ENCODE measurements at regions not wholly inside any gene's neighbourhood (a gene's known extent, or its start where the extent isn't known, plus 50 kb on each side); places are given as distances from the start of the nearest gene placed in this dataset.
"Not testable (repeated sequence)": the region's sequence is repeated elsewhere in the genome, so short reads cannot be mapped to it uniquely, and the experiment has no call there.

GRCh38 chr4:170248029-170248428 is 158.3 kb upstream of the AADAT start:
- no peak for DNase-seq

GRCh38 chr4:170247596-170247995 is 157.8 kb upstream of the AADAT start:
- peak in 1 of 3 experiments; percentile 44 for DNase-seq

DNA sequence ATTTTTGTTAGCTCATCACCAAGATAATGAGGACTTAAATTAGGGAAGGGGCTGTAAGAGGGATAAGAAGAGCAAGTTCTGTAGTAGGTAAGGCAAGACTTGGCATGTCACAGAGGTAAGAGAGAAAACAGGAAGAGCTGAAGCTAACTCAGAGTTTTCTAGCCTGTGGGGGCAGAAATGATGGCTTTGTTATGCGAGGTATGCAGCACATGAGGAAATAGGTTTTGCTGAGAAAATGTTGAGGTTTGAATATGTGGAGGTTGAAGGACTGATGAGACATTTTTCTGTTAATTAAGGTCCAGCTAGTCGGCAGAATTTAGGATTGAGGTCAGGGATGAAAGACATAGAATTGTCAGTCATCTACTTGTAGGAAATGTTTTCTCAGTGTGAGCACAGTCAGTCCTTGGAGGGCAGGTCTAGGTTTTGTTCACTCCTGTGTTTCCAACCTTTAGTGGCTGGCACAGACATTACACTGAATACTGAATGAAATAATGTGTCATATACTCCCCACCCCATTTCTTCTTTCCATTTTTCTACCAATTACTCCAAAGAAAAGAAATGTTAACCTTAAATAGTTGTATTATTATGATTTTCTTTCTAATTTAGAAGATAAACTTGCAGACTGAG is 154.0 kb upstream of the AADAT start:
- no peak for DNase-seq

GRCh38 chr4:170242471-170242870 is 152.7 kb upstream of the AADAT start:
- DNase-seq = peak in 1 of 3 experiments; percentile 9

DNA sequence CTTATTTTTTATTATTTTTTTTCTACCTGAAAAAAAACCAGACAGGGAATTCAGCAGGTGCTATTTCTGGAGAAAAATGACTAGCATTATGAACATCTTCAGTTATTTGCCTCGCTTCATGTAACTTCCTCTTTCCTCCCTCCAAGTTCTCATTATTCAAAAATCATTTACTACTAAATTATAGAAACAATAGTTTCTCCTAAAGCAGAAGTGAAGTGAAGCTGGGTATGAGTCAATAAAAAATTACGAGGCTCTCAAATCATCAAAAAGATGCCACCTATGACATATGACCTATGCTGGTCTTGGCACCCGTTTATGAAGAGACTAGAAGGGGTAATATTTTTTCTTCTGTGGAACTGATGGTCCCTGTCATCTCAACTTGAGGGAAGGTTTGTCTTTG is 145.0 kb upstream of the AADAT start:
- DNase-seq = peak in 1 of 3 experiments; percentile 54

DNA sequence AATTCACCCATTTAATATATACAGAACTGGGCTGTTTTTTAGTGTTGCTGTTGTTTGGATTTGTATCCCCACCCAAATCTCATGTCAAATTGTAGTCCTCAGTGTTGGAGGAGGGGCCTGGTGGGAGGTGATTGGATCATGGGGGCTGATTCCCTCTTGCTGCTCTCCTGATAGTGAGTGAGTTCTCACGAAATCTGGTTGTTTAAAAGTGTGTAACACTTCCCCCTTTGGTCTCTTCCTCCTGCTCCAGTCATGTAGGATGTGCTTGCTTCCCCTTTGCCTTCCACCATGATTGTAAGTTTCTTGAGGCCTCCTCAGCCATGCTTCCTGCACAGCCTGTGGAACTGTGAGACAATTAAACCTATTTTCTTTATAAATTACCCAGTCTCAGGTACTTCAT is 141.6 kb upstream of the AADAT start:
- DNase-seq = no peak

DNA sequence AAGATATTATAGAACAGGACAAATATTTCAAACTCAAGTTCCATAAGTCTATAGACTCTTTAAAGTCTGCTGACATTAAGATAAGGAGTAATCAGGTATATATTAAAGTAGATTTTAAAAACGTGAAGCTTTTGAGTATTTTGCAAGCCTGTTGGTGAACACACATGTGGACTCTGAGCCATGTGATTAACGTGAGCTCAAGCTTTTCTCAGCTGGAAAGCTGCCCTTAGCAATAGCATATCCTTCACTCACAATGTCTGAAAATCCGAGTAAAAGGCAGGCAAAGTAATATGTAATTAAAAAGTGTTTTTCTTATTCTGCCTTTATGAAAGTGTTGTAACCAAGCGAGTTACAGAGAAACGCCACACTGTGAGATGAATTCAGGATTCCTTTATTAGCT is 140.5 kb upstream of the AADAT start:
- DNase-seq = no peak

GRCh38 chr4:170229006-170229405 is 139.2 kb upstream of the AADAT start:
- peak in 1 of 3 experiments; percentile 40 for DNase-seq

GRCh38 chr4:170227928-170228327 is 138.2 kb upstream of the AADAT start:
- peak in 1 of 3 experiments; percentile 10 for DNase-seq

DNA sequence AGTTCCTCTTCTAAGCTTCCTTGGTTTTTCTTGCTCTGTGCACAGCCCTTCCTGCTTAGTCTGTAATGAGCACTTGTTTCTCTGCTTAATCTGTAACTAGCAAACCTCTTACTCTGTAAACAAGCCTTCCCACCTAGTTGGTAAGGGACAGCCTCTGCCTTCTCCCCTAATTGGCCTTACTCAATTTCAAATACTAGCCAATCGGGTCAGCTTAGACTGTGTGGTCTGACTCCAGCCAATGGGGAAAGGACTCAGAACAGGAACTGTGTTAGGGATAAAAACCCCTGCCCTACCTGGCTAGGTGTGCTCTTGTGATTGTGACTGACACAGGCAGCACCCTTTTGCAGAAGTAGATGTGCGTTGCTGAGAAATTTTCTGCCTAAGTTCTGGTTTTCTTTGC is 136.5 kb upstream of the AADAT start:
- peak in 1 of 3 experiments; percentile 11 for DNase-seq

- no peak for DNase-seq
These were observed 125.0 kb upstream of the AADAT start for GRCh38 chr4:170214731-170215130.

DNA sequence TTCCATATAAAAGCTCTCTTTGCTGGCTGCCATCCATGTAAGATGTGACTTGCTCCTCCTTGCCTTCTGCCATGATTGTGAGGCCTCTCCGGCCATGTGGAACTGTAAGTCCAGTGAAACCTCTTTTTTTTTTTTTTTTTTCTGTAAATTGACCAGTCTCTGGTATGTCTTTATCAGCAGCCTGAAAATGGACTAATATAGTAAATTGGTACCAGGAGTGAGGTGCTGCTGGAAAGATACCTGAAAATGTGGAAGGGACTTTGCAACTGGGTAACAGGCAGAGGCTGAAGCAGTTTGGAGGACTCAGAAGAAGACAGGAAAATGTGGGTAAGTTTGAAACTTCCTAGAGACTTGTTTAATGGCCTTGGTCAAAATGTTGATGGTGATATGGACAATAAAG is 124.3 kb upstream of the AADAT start:
- no peak for DNase-seq

GRCh38 chr4:170202721-170203120 is 113.0 kb upstream of the AADAT start:
- no peak for DNase-seq

DNA sequence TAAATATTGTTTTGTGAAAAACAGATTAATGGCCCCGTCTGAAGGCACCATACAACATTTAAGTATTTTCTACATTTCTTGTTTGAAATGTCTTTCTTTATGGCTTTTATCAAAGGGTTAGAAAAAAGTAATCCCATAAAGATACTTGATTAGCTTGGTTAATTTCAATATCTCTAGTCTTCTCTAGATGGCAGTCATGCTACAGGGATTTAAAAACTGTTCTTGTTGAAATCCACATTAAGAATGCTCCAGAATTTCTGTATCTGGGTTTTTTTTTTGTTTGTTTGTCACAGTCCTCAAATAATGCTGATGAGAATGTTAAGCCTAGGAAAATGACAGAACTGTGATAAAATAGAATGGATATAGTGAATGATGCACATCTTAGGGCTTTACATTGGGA is 109.0 kb upstream of the AADAT start:
- DNase-seq = peak in 1 of 3 experiments; percentile 54

GRCh38 chr4:170194794-170195193 is 105.0 kb upstream of the AADAT start:
- DNase-seq = peak in 1 of 3 experiments; percentile 2

GRCh38 chr4:170193496-170193895 is 103.7 kb upstream of the AADAT start:
- DNase-seq = no peak

- no peak for DNase-seq
These were observed 100.5 kb upstream of the AADAT start for GRCh38 chr4:170190265-170190664.

- DNase-seq = no peak
These were observed 81.1 kb upstream of the AADAT start for GRCh38 chr4:170170861-170171260.

DNA sequence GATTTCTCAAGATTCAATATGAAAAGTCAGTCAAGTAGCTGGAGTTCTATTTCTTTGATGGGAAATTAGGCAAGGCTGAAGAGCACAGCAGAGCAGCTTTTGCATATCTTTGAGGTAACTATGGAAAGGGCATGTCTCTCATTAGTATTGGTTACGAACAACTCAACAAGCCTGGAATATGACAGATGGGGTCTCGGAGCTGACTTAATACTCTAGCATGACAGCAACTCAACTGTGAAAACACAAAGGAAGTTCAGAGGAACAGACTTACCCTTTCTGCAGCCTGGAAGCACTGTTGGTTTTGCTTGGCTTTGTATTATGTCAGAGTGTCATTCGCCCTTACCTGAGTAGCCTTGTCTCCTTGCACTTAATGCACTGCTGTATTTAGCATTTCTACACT is 79.9 kb upstream of the AADAT start:
- DNase-seq = no peak

DNA sequence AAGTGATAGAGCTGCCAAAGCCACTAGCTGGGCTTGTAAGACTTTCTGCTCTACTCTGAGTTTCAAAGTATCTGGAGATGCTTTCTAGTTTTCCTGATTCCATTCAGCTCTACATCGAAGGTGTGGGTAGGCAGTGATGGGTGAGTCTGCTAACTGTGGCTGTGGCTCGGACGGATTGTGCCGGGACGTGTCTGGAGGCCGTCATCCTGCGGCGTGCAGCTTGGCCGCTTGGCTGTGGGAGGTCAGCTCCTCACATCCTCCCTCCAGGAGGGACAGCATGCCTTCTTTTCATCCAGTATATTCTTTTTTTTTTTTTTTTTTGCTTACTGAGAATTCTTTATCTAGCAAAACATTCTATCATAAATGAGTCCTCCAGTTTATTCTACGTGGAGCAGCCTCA is 77.9 kb upstream of the AADAT start:
- no peak for DNase-seq

DNA sequence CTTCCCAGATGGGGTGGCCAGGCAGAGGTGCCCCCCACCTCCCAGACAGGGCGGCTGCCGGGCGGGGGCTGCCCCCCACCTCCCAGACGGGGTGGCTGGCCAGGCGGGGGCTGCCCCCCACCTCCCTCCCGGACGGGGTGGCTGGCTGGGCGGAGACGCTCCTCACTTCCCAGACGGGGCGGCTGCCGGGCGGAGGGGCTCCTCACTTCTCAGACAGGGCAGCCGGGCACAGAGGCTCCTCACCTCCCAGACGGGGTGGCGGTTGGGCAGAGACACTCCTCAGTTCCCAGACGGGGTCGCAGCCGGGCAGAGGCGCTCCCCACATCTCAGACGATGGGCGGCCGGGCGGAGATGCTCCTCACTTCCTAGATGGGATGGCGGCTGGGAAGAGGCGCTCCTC is 76.4 kb upstream of the AADAT start:
- not testable (repeated sequence) for DNase-seq

GRCh38 chr4:170162416-170162815 is 72.7 kb upstream of the AADAT start:
- DNase-seq = no peak

- no peak for DNase-seq
These were observed 67.9 kb upstream of the AADAT start for GRCh38 chr4:170157670-170158069.

- no peak for DNase-seq
These were observed 55.4 kb upstream of the AADAT start for GRCh38 chr4:170145120-170145519.

- no peak for DNase-seq
These were observed 50.0 kb upstream of the AADAT start for GRCh38 chr4:170139764-170140163.
